ENCODE measurements at regions not wholly inside any gene's neighbourhood (a gene's known extent, or its start where the extent isn't known, plus 50 kb on each side); places are given as distances from the start of the nearest gene placed in this dataset.
"Not testable (repeated sequence)": the region's sequence is repeated elsewhere in the genome, so short reads cannot be mapped to it uniquely, and the experiment has no call there.

GRCh38 chr7:12827920-12828319 lies 140.5 kb downstream of the ARL4A start:
- no peak for DNase-seq (ENCODE audit: low spot score)

- no peak for DNase-seq (ENCODE audit: low spot score)
Measured at GRCh38 chr7:12831024-12831423, 143.6 kb downstream of the ARL4A start.

- DNase-seq (ENCODE audit: low spot score): no peak
Measured at GRCh38 chr7:12833829-12834228, 146.4 kb downstream of the ARL4A start.

- DNase-seq (ENCODE audit: low spot score): no peak
Measured at GRCh38 chr7:12834782-12835181, 147.3 kb downstream of the ARL4A start.

- DNase-seq (ENCODE audit: low spot score): no peak
Measured at GRCh38 chr7:12839508-12840153, 152.2 kb downstream of the ARL4A start.

GRCh38 chr7:12844732-12845131 lies 157.3 kb downstream of the ARL4A start:
- DNase-seq (ENCODE audit: low spot score): not testable (repeated sequence)

GRCh38 chr7:12847001-12847400 lies 159.6 kb downstream of the ARL4A start:
- no peak for DNase-seq (ENCODE audit: low spot score)

GRCh38 chr7:12851142-12851541 lies 163.7 kb downstream of the ARL4A start:
- no peak for DNase-seq (ENCODE audit: low spot score)

GRCh38 chr7:12851841-12852240 lies 164.4 kb downstream of the ARL4A start:
- DNase-seq (ENCODE audit: low spot score): no peak

- no peak for DNase-seq (ENCODE audit: low spot score)
Measured at GRCh38 chr7:12855036-12855435, 167.6 kb downstream of the ARL4A start.

- no peak for DNase-seq (ENCODE audit: low spot score)
Measured at GRCh38 chr7:12859761-12860160, 172.3 kb downstream of the ARL4A start.

- no peak for DNase-seq (ENCODE audit: low spot score)
Measured at GRCh38 chr7:12861070-12861469, 173.6 kb downstream of the ARL4A start.

- no peak for DNase-seq (ENCODE audit: low spot score)
Measured at GRCh38 chr7:12862146-12862545, 174.7 kb downstream of the ARL4A start.

GRCh38 chr7:12864470-12865046 lies 177.1 kb downstream of the ARL4A start:
- DNase-seq (ENCODE audit: low spot score): no peak

GRCh38 chr7:12865593-12865992 lies 178.2 kb downstream of the ARL4A start:
- no peak for DNase-seq (ENCODE audit: low spot score)

- DNase-seq (ENCODE audit: low spot score): no peak
Measured at GRCh38 chr7:12866207-12866606, 178.8 kb downstream of the ARL4A start.

GRCh38 chr7:12868027-12868426 lies 180.6 kb downstream of the ARL4A start:
- no peak for DNase-seq (ENCODE audit: low spot score)

- DNase-seq (ENCODE audit: low spot score): no peak
Measured at GRCh38 chr7:12870219-12870618, 182.8 kb downstream of the ARL4A start.

GRCh38 chr7:12872487-12872886 lies 185.1 kb downstream of the ARL4A start:
- DNase-seq (ENCODE audit: low spot score): no peak

- no peak for DNase-seq (ENCODE audit: low spot score)
Measured at GRCh38 chr7:12873571-12873970, 186.1 kb downstream of the ARL4A start.

GRCh38 chr7:12879139-12879538 lies 191.7 kb downstream of the ARL4A start:
- no peak for DNase-seq (ENCODE audit: low spot score)

- no peak for DNase-seq (ENCODE audit: low spot score)
Measured at GRCh38 chr7:12881712-12882111, 194.3 kb downstream of the ARL4A start.

GRCh38 chr7:12882710-12883109 lies 195.3 kb downstream of the ARL4A start:
- no peak for DNase-seq (ENCODE audit: low spot score)

GRCh38 chr7:12884033-12884432 lies 196.6 kb downstream of the ARL4A start:
- no peak for DNase-seq (ENCODE audit: low spot score)
